GM18517 (cell line): ENCODE measurements at regions not wholly inside any gene's neighbourhood (a gene's known extent, or its start where the extent isn't known, plus 50 kb on each side); places are given as distances from the start of the nearest gene placed in this dataset.
A peak's percentile ranks its signal among the peaks of the same experiment; 100 is the strongest.

Source experiments
- ATAC-seq: cut with Tn5 transposase; IDR thresholded peaks from one replicate; pipeline ENCODE4 v1.9.1; 2021; ENCODE audit warnings: mild to moderate bottlenecking, moderate library complexity; ENCODE audit not compliant: unreplicated experiment

DNA sequence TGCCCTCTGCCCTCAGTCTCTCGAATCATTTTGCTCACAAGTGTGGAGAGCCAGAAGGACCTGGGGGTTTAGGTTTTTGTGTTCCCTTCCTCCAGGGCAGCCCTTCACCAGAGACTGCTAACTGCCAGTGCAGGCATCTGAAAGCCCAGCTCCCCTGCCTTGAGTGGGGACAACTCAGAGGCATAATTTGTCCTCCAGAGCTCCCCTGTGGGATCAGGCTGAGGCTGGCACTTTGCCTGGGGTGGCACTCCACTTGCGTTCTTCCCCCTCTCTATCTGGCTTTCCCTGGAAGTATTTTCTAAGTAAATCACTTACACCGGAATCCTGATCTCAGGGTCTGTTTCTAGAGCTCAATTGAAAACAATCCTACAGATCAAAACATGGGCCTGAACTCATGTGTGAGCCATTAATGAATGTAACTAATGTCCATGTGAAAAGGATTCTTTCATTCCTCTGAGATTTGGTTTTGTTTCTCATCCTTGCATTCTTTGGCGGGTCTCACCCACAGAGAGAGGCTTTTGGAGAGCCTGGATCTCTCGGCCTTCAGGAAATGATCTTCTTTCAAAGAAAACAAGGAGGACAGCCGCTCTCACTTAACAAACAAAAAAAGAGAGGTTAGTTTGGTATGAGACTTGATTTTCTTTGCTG, 125.7 kb upstream of the RIPOR2 start:
- no peak for ATAC-seq

DNA sequence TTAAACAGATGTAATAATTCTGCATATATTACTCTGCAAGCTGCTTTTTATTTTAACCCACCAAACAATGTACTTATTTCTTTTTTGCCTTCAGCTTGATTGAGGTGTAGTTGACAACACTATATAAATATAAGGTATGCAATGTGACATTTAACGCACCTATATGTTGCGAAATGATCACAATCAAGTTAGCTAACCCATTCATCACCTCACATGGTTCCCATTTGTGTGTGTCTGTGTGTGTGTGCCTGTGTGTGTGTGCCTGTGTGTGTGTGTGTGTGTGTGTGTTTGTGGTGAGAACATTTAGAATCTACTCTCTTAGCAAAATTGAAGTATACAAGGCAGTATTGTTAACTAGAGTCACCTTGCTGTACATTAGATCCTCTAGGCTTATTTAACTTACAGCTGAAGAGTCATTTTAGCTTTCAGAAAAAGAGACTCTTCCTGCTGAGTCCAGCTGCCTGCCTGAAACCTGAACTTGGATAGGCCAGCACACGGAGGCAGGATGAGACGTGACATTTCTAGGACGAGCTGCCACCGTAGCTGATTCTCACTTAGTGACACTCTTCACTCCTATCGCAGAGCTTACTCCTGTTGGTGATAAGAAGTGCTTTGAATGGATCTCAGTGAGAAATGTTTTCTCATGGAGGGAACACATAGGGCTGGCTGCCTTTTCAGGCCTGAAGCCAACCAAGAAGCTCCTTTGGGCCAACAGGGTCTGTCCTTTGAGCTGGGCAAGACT, 126.5 kb upstream of the RIPOR2 start:
- no peak for ATAC-seq

DNA sequence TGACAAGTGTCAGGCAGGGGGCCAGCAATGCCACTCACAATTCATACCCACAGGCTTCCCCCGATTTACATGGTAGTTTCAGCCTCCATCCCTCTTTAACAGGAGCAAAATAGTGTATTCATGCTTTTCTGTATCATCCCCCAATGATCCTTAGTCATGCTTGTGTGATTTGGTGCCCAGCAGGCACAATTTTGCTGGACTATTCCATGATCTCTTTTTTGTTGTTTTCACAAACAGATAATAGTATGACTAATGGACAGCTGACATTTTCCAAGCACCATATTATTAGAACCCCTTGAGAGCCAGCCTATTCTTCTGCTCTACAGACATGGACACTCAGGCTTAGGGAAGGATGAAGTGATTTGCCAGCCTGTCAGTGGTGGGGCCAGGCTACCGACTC, 128.2 kb upstream of the RIPOR2 start:
- no peak for ATAC-seq

GRCh38 chr6:25065666-25066065, 129.9 kb upstream of the RIPOR2 start:
- ATAC-seq, result no peak

GRCh38 chr6:25066593-25066992, 130.8 kb upstream of the RIPOR2 start:
- ATAC-seq, result no peak

GRCh38 chr6:25068866-25069265, 133.1 kb upstream of the RIPOR2 start:
- ATAC-seq, result no peak

DNA sequence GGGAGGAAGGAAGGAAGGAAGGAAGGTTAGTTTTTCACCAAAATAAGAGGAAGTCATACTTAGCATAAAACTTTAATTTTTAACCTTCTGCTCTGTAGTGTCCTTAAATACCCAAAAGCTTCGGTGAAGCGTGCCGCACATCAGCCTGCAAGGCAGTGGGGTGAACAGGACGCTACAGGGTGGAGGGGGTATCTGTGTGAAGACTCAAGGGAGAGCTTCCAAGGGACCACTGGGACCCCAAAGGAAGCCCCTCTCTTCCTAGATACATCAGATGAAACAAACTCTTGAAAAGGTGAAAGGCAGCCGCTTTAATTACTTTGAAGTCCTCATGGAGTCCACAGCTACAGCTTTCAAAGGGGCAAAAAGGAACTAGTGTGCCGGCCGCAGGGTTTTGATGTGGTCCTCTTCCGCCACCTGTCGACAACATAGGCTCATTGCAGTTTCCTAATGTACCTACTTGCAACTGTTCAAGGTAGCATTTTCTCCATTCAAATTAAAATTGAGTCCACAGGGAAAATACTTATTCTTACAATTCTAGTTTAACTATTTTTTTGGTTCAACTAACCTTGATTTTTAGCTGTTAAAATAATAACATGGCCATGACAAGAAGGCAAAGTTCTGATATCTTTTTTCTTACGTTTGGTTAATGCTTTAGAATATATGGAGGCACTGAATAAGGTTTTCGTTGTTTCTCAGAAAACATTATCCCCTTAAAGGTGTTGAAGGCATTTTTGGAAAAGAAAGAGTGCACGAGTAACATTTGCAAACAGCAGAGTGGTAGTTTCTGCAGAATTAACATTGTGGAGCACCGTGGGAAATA, 135.0 kb upstream of the RIPOR2 start:
- ATAC-seq, result peak; percentile 79

- no peak for ATAC-seq
Observed at GRCh38 chr6:25078141-25078540, 142.4 kb upstream of the RIPOR2 start.

- ATAC-seq, result no peak
Observed at GRCh38 chr6:25083784-25084507, 148.2 kb upstream of the RIPOR2 start.

DNA sequence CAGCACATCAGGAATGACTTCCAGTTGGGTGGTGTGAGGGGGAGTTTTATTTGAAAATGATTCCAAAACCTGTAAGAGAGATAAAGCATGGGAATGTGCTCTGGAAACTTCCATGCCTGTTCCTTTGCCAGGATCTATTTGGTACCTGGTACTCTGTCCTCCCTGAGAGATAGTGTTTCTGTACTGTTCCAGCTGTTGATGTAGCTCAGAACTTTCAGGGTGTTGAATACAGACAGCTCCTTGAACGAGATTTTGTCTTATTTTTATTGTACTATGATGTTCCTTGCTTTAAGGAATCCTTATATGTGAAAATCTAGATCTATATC, 148.7 kb upstream of the RIPOR2 start:
- no peak for ATAC-seq

- ATAC-seq, result no peak
Observed at GRCh38 chr6:25085756-25086155, 150.0 kb upstream of the RIPOR2 start.

GRCh38 chr6:25086500-25087091, 150.8 kb upstream of the RIPOR2 start:
- no peak for ATAC-seq

DNA sequence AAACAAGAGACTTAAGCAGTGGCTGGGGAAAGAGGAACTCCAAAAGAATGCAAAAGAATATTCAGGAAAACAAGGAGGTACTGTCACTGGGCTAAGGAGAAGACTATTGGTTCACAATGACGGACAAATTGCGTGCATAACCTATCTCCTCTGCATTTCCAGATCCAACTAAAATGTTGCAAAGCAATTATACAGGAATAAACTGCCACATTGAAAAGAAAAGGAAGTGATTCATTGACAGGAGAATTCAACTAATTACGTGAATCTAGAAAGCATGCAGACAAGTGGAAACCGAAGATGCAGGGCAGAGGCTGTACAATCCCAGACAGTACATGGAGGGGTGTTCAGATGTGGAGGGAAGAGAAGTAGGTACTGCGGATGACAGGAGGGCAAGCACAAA, 152.8 kb upstream of the RIPOR2 start:
- no peak for ATAC-seq

GRCh38 chr6:25089442-25089841, 153.7 kb upstream of the RIPOR2 start:
- ATAC-seq, result no peak

DNA sequence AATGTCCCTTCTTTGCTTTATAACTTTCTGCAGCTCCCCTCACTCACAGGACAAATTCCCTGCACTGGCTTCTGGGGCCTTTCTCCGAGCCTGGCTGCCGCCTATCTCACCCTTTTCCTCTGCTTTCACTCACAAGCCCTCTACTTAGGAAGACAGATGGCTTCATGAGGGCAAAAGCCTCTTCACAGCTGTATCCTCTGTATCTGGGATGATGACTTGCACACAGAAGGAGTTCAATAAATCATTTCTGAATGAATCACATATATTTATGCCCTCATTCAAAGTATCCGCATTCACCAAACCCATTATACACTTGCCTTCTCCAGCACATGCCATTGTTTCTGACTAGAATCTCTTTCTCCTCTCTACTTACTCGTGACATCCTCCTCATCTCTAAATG, 159.0 kb upstream of the RIPOR2 start:
- ATAC-seq, result no peak

- ATAC-seq, result no peak
Observed at GRCh38 chr6:25100288-25100687, 164.5 kb upstream of the RIPOR2 start.

DNA sequence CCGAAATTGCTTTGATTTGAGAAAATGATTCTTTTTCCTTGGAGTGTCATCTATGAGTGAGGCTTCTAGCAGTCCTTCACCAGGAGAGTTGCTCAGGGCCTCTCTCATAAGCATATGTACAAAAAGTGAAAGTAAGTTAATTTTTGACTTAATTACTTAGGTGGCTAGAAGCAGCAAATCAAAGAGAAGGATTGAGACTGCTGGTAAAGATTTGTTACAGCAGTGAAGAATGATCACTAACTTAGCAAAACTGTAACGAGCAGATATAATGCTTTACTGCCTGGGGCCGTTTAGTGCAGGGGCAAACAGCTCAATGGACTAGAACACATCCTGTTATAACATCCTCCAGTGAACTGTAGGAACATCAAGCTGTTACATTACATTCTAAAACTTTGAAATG, 167.8 kb upstream of the RIPOR2 start:
- ATAC-seq, result no peak

DNA sequence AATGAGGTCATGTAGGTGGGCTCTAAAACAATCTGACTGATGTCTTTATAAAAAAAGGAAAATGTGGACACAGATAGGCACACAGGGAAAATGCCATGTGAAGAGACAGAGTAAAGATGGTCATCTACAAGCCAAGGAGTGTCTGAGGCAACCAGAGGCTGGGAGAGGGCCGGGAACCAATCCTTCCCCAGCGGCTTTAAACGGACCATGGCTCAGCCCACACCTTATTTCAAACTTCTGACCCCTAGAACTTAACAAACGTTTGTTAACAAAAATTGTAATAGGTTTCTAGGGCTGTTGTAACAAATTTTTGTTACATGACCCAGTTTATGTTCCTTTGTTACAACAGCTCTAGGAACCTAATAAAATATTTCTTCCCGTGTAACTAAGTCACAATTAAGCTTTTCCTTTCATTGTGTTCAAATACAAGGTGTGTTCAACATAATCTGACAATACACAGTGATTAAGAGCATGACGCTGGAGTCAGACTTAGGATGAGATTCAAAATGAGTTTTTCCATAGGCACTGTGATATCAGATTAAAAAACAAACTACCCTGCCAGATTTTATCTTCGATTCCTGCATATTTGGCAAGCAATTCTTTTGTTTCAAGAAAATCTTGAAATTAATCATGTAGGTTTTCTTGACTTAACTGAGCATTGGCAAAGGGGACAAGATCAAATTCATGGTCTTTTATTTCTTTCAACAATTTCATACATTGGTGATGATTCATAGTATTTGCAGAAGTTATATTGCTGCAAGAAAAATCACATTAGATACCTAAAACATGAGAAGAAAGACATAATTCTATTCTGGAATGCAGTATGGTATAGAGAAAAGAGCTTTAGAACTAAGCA, 169.5 kb upstream of the RIPOR2 start:
- ATAC-seq, result no peak

GRCh38 chr6:25107218-25107617, 171.5 kb upstream of the RIPOR2 start:
- no peak for ATAC-seq

GRCh38 chr6:25111782-25112181, 167.4 kb upstream of the CARMIL1 start:
- ATAC-seq, result no peak
